ENCODE measurements at regions not wholly inside any gene's neighbourhood (a gene's known extent, or its start where the extent isn't known, plus 50 kb on each side); places are given as distances from the start of the nearest gene placed in this dataset.

DNA sequence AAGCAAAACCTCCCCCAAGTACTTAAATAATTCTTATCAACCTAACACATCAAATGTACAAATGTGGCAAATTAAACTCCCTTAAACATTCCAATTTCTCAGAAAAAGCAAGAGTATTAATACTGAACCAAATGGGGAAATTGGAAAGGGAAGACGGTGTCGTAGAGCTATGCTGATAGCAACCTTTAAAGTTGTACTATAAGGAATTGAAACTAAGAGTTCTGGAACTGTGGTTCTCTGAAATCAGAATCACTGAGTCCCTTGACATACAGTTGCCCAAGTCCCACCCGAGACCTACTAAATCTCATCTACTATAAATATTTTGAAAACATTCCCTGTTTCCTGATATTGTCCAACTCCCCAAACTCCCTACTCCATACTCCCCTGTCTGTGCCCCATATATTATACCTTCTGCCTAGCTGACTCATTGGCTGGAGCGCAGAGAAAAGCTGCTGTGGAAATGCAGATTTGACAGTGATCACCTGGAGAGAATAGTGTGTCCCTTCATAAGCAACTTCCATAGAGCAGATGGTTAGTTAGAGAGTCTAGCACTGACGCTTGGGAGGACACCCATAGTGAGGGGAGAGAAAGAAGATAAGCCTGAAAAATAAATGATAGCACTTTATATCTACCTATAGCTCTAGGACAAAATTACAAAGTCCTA is 51.4 kb upstream of the ITM2B start:
- peak; percentile 29 for DNase-seq (ENCODE audit: low spot score)

- no peak for DNase-seq (ENCODE audit: low spot score)
Observed at GRCh38 chr13:48178126-48178525, 54.9 kb upstream of the ITM2B start.

GRCh38 chr13:48176781-48177180 is 56.2 kb upstream of the ITM2B start:
- no peak for DNase-seq (ENCODE audit: low spot score)

GRCh38 chr13:48175185-48175584 is 57.8 kb upstream of the ITM2B start:
- peak; percentile 42 for DNase-seq (ENCODE audit: low spot score)

DNA sequence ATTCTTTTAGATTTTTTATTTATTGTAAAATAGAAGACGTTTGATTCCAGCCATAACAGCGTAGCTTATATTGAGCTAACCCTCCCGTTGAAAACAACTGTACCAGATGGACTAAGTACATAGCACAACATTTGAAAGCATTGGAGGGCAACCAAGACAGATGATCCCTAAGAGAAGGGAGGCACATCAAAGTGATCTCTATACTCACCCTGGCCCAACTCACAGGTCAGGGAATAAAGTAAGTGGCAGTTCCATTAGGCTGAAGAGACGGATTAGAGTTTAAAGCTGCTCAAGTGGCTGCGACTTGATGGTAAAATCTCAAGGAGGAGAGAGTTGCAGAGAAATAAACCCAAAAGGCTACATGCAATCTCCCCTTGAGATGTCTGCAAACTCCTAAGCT is 65.1 kb upstream of the ITM2B start:
- no peak for DNase-seq (ENCODE audit: low spot score)

DNA sequence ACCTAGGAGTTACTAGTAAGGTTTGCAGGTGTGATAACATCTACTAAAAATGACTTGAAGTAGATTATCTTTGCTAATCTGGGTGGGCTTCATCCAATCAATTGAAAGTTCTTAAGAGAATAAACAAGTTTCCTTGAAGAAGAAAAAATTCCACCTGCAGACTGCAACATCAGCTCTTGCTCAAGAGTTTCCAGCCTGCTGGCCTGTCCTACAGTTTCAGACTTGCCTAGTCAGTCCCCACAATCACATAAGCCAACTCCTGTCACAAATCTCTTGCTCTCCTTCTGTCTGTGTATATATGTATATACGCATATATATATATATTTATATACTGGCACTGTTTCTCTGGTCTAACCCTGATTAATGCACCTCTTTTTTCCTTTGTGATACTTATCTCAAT is 67.3 kb upstream of the ITM2B start:
- no peak for DNase-seq (ENCODE audit: low spot score)

- no peak for DNase-seq (ENCODE audit: low spot score)
Observed at GRCh38 chr13:48165063-48165462, 67.9 kb upstream of the ITM2B start.

GRCh38 chr13:48163061-48163460 is 68.2 kb upstream of the MED4 start:
- no peak for DNase-seq (ENCODE audit: low spot score)

DNA sequence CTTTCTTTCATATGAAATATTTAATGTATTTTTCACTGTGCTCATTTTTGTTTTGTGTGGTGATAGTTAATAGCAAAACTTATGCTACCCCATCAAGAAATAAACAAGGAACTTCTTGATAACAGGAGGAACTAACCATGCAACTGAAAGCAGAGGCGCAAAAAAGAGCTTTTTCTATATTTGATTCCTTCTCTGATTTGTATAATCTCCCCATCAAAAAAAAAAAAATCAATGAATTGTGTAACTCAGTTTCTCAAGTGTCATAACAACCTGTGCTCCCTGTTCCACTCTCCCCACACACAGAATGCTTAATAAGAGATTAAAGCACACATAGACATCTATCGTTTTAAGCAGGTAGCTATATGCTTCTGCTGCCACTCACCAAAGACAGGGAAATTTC is 67.3 kb upstream of the MED4 start:
- DNase-seq (ENCODE audit: low spot score), result no peak

DNA sequence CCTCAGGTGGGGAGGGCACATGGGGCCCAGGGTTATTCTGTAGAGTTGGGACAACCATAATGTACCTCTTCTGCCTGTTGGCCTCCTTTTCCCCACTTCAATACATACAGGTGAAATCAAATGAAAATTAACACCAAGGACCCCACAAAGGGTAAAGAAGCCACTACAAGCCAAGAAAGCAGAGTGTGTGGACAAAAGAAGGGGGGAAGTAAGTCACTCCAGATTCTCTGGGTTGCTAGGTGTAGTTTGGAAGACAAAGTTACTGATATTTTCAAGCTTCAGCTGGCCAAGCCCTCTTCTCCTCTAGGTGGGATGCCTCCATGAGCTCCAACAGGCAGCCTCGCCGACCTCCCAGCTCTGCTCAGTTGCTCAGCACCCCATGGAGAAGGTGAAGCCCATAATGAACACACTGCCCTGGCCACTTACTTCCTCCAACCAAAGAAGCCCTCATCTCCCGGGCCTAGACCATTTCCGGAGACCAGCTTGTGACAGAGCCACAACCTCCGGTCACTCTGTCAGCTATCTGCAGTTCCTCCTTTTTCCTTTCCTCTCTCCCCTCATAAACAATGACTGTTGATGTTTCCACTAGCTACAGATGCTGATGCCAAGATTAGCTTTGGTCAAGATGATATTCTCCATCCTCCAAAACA is 66.8 kb upstream of the MED4 start:
- peak; percentile 63 for DNase-seq (ENCODE audit: low spot score)

GRCh38 chr13:48160606-48161278 is 65.8 kb upstream of the MED4 start:
- no peak for DNase-seq (ENCODE audit: low spot score)

DNA sequence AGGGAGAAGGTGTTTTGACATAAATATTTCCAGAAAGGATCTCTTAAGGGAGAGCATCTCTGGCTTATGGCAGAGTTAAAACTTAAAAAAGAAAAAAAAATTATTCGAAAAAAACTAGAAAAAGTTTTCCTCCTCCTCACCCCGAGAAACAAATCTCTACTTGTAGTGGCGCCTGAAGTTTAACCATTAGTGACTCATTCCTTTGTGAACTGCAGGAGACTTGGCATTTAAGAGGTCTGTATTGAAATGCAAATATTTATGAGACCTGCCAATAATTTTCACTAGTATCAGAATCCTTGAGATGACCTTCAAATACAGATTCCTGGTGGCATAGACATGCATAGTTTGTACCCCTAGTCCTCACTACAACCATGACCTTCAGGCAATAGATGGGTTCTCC is 64.9 kb upstream of the MED4 start:
- DNase-seq (ENCODE audit: low spot score), result no peak

GRCh38 chr13:48159401-48159800 is 64.5 kb upstream of the MED4 start:
- DNase-seq (ENCODE audit: low spot score), result no peak

- DNase-seq (ENCODE audit: low spot score), result no peak
Observed at GRCh38 chr13:48158915-48159314, 64.0 kb upstream of the MED4 start.

DNA sequence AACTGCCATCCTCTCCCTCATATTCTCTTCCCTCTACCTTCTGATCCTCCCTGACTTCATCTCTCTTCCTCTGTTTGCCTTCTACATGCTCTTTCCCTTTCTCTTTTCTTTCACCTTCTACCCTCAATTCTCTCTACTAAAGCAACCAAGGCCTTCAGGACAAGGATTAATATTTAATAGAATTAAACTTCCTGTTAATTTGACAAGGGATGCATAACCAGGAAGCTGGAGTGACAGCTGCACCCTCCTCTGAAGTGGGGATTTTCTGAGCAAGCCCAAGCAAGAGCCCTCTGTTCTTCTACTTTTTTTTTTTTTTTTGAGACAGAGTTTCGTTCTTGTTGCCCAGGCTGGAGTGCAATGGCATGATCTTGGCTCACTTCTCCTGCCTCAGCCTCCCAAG is 63.4 kb upstream of the MED4 start:
- DNase-seq (ENCODE audit: low spot score), result no peak

GRCh38 chr13:48156466-48156865 is 61.6 kb upstream of the MED4 start:
- no peak for DNase-seq (ENCODE audit: low spot score)

DNA sequence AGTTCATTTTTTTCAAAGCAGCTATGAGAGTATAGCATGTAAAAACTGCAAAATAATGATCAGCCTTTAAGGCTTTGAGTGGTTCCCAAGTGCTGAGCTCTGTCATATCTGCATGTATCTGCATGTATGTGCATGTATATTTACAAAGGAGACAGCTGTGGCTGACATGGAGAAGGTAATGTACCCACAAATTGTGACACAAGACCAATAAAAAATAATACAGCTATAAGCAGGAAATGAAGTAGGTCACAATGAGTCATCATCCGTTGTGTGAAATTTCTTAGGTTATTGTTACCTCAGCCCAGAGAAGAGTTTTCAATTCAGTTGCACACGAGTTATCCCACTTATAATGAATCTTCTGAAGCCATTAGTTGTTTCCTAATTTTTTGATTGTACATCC is 60.9 kb upstream of the MED4 start:
- no peak for DNase-seq (ENCODE audit: low spot score)

DNA sequence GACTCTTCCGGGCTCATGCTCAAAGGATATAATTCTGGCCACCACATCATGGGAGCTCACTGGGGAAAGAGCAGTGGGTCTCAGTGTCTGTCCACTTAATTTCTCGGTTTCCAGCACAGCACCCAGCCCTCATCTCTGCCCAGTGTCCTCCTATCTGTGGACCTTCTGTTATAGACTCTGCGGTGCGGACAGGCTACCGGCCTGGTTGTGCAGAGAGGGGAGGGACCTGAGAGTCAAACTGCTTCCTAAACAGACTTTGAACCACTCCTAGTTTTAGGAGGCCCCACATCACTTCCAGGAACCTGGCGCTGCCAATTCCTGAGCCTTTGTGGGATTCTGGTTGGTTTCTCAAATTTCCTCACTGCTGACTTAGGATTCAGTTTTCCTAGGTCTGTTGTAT is 59.8 kb upstream of the MED4 start:
- no peak for DNase-seq (ENCODE audit: low spot score)

DNA sequence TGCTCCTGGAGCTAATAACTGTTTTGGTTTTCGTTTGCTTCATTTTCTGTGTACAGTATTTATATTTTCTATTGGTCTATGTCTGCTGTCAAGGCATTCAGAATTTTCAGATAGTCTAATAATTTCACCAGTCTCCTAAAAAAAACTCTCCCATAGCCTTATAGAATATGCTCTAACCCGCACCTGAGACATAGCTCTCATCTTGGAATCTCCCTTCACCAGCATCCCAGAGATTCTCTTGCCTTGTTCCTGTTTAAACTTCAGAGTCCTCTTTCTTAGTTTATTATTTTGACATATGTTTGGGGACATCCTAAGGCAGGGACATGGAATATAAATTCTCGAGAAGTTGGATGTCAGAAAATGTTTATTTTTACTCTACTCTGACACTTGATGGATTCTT is 58.3 kb upstream of the MED4 start:
- no peak for DNase-seq (ENCODE audit: low spot score)

DNA sequence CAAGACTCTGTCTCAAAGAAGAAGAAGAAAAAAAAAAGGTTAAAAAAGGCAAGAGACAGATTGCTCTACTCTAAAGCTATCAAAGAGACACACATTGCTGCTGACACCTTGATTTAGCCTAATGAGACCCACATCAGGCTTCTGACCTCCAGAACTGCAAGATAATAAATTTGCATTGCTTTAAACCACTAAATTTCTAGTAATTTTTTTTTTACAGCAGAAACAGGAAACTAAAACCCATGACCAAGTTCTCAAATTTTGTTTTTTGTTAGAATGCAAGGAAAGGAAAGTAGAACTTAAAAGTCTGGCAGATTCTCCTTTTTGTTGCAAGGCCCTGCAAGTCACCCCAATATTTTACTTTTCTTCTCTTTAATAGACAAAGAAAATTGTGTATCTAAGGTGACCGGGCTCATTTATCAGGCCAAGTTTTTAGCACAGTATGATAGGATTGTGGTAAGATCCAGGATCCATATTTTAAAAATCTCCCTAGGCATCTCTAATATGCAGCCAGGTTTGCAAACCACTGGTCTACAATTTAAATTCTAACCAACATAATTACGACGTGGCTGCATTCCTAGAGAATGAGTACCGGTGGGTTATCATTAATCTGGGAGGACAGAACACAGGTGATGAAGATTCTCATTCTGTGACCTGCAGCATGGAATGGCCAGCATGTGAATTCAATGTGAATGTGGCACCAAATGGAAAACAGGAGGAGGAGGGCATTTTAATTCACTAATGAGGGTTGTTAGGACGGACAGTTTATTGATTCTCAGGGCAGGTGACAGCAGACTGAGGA is 56.7 kb upstream of the MED4 start:
- no peak for DNase-seq (ENCODE audit: low spot score)

DNA sequence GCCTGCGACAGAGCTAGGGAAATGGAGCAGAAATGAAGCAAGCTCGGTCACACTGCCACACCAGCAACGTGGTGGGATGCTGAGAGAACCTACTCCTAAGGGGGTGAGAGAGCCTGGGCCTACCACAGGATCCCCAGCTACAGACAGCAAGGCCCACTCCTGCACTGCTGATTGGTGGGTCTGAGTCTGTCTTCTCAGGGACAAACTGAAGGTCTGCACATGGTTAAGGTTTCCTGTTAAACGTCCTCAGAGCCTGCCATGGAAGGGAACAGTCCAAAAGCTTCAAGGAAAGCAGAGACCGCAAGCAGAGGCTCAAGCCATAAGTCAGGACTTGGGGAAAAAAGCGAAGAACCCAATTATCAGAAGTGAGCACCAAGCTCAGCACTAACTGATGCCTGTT is 53.5 kb upstream of the MED4 start:
- no peak for DNase-seq (ENCODE audit: low spot score)

- DNase-seq (ENCODE audit: low spot score), result no peak
Observed at GRCh38 chr13:48146636-48147035, 51.7 kb upstream of the MED4 start.

DNA sequence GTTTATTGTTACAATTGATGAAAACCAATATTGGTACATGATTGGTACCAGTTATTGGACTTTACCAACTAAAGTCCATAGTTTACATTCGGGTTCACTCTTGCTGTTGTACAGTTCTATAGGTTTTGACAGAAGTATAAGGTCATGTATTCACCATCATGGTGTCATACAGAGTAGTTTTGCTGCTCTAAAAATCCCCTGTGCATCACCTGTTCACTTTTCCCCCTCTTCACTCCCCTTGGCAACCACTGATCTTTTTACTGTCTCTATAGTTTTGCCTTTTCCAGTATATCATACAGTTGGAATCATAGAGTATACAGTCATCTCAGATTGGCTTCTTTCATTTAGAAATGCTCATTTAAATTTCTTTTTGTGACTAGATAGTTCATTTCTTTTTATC is 51.2 kb upstream of the MED4 start:
- DNase-seq (ENCODE audit: low spot score), result no peak
